ENCODE measurements at regions not wholly inside any gene's neighbourhood (a gene's known extent, or its start where the extent isn't known, plus 50 kb on each side); places are given as distances from the start of the nearest gene placed in this dataset.

- DNase-seq (ENCODE audit: low read depth): no peak
Observed at GRCh38 chr2:239587841-239588240, 187.0 kb upstream of the HDAC4 start.

- DNase-seq (ENCODE audit: low read depth): no peak
Observed at GRCh38 chr2:239587311-239587731, 186.5 kb upstream of the HDAC4 start.

- DNase-seq (ENCODE audit: low read depth): no peak
Observed at GRCh38 chr2:239586651-239587310, 186.0 kb upstream of the HDAC4 start.

GRCh38 chr2:239585422-239585821, 184.6 kb upstream of the HDAC4 start:
- DNase-seq (ENCODE audit: low read depth): no peak

- no peak for DNase-seq (ENCODE audit: low read depth)
Observed at GRCh38 chr2:239584986-239585385, 184.2 kb upstream of the HDAC4 start.

GRCh38 chr2:239583879-239584859, 183.3 kb upstream of the HDAC4 start:
- no peak for DNase-seq (ENCODE audit: low read depth)

- DNase-seq (ENCODE audit: low read depth): no peak
Observed at GRCh38 chr2:239583171-239583878, 182.5 kb upstream of the HDAC4 start.

- no peak for DNase-seq (ENCODE audit: low read depth)
Observed at GRCh38 chr2:239582476-239582875, 181.7 kb upstream of the HDAC4 start.

- no peak for DNase-seq (ENCODE audit: low read depth)
Observed at GRCh38 chr2:239581352-239581901, 180.6 kb upstream of the HDAC4 start.

- DNase-seq (ENCODE audit: low read depth): no peak
Observed at GRCh38 chr2:239580199-239580527, 179.3 kb upstream of the HDAC4 start.

GRCh38 chr2:239579524-239580198, 178.8 kb upstream of the HDAC4 start:
- no peak for DNase-seq (ENCODE audit: low read depth)

- no peak for DNase-seq (ENCODE audit: low read depth)
Observed at GRCh38 chr2:239579081-239579480, 178.3 kb upstream of the HDAC4 start.

- DNase-seq (ENCODE audit: low read depth): no peak
Observed at GRCh38 chr2:239578381-239578780, 177.6 kb upstream of the HDAC4 start.

- no peak for DNase-seq (ENCODE audit: low read depth)
Observed at GRCh38 chr2:239577935-239578334, 177.1 kb upstream of the HDAC4 start.

GRCh38 chr2:239576784-239577685, 176.2 kb upstream of the HDAC4 start:
- no peak for DNase-seq (ENCODE audit: low read depth)

- no peak for DNase-seq (ENCODE audit: low read depth)
Observed at GRCh38 chr2:239575931-239576445, 175.2 kb upstream of the HDAC4 start.

- no peak for DNase-seq (ENCODE audit: low read depth)
Observed at GRCh38 chr2:239574434-239575156, 173.8 kb upstream of the HDAC4 start.

GRCh38 chr2:239574054-239574433, 173.2 kb upstream of the HDAC4 start:
- no peak for DNase-seq (ENCODE audit: low read depth)

GRCh38 chr2:239570971-239571520, 170.2 kb upstream of the HDAC4 start:
- no peak for DNase-seq (ENCODE audit: low read depth)
